ENCODE measurements at regions not wholly inside any gene's neighbourhood (a gene's known extent, or its start where the extent isn't known, plus 50 kb on each side); places are given as distances from the start of the nearest gene placed in this dataset.

DNA sequence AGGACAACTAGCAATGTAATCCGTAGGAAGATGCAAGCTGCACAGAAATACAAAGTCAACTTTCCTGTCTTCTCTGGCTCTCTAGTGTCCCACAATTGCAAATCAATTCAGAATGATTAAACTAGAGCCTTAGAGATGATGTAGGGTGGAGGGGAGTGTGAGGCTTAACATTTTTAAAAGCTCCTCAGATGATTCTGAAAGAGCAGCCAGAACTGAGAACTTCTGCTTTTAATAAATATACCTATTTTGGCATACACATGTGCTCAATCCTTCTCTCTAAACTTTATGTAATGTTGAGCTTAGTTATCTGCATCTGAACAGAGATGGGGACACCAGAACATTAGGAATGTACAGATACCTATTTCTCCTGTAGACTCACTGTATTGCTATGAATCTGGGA lies 139.9 kb upstream of the APC start:
- TF ChIP-seq, protein P1, sequence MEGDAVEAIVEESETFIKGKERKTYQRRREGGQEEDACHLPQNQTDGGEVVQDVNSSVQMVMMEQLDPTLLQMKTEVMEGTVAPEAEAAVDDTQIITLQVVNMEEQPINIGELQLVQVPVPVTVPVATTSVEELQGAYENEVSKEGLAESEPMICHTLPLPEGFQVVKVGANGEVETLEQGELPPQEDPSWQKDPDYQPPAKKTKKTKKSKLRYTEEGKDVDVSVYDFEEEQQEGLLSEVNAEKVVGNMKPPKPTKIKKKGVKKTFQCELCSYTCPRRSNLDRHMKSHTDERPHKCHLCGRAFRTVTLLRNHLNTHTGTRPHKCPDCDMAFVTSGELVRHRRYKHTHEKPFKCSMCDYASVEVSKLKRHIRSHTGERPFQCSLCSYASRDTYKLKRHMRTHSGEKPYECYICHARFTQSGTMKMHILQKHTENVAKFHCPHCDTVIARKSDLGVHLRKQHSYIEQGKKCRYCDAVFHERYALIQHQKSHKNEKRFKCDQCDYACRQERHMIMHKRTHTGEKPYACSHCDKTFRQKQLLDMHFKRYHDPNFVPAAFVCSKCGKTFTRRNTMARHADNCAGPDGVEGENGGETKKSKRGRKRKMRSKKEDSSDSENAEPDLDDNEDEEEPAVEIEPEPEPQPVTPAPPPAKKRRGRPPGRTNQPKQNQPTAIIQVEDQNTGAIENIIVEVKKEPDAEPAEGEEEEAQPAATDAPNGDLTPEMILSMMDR (IDR thresholded peaks at IDR 0.05; ENCODE audit: low read depth, low read length, poor library complexity, severe bottlenecking): no peak
- no peak for TF ChIP-seq EZH2phosphoT487 (IDR thresholded peaks at IDR 0.05; ENCODE audit: borderline replicate concordance, low read length)
